Stimulated activated CD4-positive, alpha-beta T cell treated with anti-CD3 and anti-CD28 coated beads, Interleukin-4, amount 100 ng/mL, for 48 hours (primary cell): ENCODE measurements at regions not wholly inside any gene's neighbourhood (a gene's known extent, or its start where the extent isn't known, plus 50 kb on each side); places are given as distances from the start of the nearest gene placed in this dataset.

ENCODE experiments used
- DNase-seq, 2 donors: peaks; one replicate each; pipeline ENCODE4 v3.0.0-alpha.2; 2020; ENCODE audit warnings: low read depth in 2 of 2

GRCh38 chr5:165627548-165628170 lies 2122.2 kb downstream of the MAT2B start:
- DNase-seq: no peak

GRCh38 chr5:165630261-165630778 lies 2124.9 kb downstream of the MAT2B start:
- DNase-seq: peak; percentile 0 to 8

- no peak for DNase-seq
Observed at GRCh38 chr5:165631235-165631634, 2125.8 kb downstream of the MAT2B start.

GRCh38 chr5:165642366-165642765 lies 2136.9 kb downstream of the MAT2B start:
- DNase-seq: no peak

- no peak for DNase-seq
Observed at GRCh38 chr5:165665735-165666400, 2160.4 kb downstream of the MAT2B start.

GRCh38 chr5:165673499-165673898 lies 2168.1 kb downstream of the MAT2B start:
- DNase-seq: no peak

- no peak for DNase-seq
Observed at GRCh38 chr5:165695796-165696195, 2190.4 kb downstream of the MAT2B start.

GRCh38 chr5:165705960-165706359 lies 2200.5 kb downstream of the MAT2B start:
- no peak for DNase-seq

GRCh38 chr5:165712011-165712410 lies 2206.6 kb downstream of the MAT2B start:
- DNase-seq: no peak

- no peak for DNase-seq
Observed at GRCh38 chr5:165714598-165714997, 2209.2 kb downstream of the MAT2B start.

GRCh38 chr5:165720901-165721300 lies 2215.5 kb downstream of the MAT2B start:
- DNase-seq: no peak

GRCh38 chr5:165722401-165722800 lies 2217.0 kb downstream of the MAT2B start:
- no peak for DNase-seq

- DNase-seq: no peak
Observed at GRCh38 chr5:165723931-165724330, 2218.5 kb downstream of the MAT2B start.

- DNase-seq: no peak
Observed at GRCh38 chr5:165728425-165728824, 2223.0 kb downstream of the MAT2B start.

- no peak for DNase-seq
Observed at GRCh38 chr5:165735388-165735787, 2230.0 kb downstream of the MAT2B start.

- no peak for DNase-seq
Observed at GRCh38 chr5:165739079-165739741, 2233.8 kb downstream of the MAT2B start.

GRCh38 chr5:165757791-165758190 lies 2252.4 kb downstream of the MAT2B start:
- DNase-seq: no peak

GRCh38 chr5:165775111-165775510 lies 2269.7 kb downstream of the MAT2B start:
- DNase-seq: no peak

- DNase-seq: no peak
Observed at GRCh38 chr5:165779505-165779904, 2274.1 kb downstream of the MAT2B start.

GRCh38 chr5:165780901-165781300 lies 2275.5 kb downstream of the MAT2B start:
- no peak for DNase-seq

GRCh38 chr5:165781738-165782137 lies 2276.3 kb downstream of the MAT2B start:
- no peak for DNase-seq

GRCh38 chr5:165783024-165783423 lies 2277.6 kb downstream of the MAT2B start:
- no peak for DNase-seq

GRCh38 chr5:165786073-165786472 lies 2280.7 kb downstream of the MAT2B start:
- DNase-seq: no peak
